NCI-H446 treated with DMSO at 0.1 percent for 48 hours (cell line): ENCODE measurements at regions not wholly inside any gene's neighbourhood (a gene's known extent, or its start where the extent isn't known, plus 50 kb on each side); places are given as distances from the start of the nearest gene placed in this dataset.
"Not testable (repeated sequence)": the region's sequence is repeated elsewhere in the genome, so short reads cannot be mapped to it uniquely, and the experiment has no call there.

Experiments used
- DNase-seq: peaks from one replicate; lab custom pipeline; 2025; lab: John Stamatoyannopoulos, UW

- DNase-seq = no peak
These were observed 564.7 kb upstream of the ACTRT1 start for GRCh38 chrX:128616933-128617332.

GRCh38 chrX:128606817-128607216 lies 554.6 kb upstream of the ACTRT1 start:
- not testable (repeated sequence) for DNase-seq

GRCh38 chrX:128606357-128606756 lies 554.2 kb upstream of the ACTRT1 start:
- DNase-seq = not testable (repeated sequence)

- no peak for DNase-seq
These were observed 549.5 kb upstream of the ACTRT1 start for GRCh38 chrX:128601706-128602105.

GRCh38 chrX:128599632-128600031 lies 547.4 kb upstream of the ACTRT1 start:
- no peak for DNase-seq

GRCh38 chrX:128582036-128582435 lies 529.8 kb upstream of the ACTRT1 start:
- DNase-seq = no peak

GRCh38 chrX:128581615-128582014 lies 529.4 kb upstream of the ACTRT1 start:
- no peak for DNase-seq

- no peak for DNase-seq
These were observed 490.9 kb upstream of the ACTRT1 start for GRCh38 chrX:128543114-128543513.

GRCh38 chrX:128518508-128518907 lies 466.3 kb upstream of the ACTRT1 start:
- DNase-seq = no peak

- DNase-seq = no peak
These were observed 465.5 kb upstream of the ACTRT1 start for GRCh38 chrX:128517691-128518090.

- DNase-seq = no peak
These were observed 452.3 kb upstream of the ACTRT1 start for GRCh38 chrX:128504496-128504895.

GRCh38 chrX:128464116-128464515 lies 411.9 kb upstream of the ACTRT1 start:
- no peak for DNase-seq

- DNase-seq = no peak
These were observed 408.6 kb upstream of the ACTRT1 start for GRCh38 chrX:128460835-128461234.

- DNase-seq = no peak
These were observed 406.7 kb upstream of the ACTRT1 start for GRCh38 chrX:128458888-128459287.

- DNase-seq = no peak
These were observed 405.5 kb upstream of the ACTRT1 start for GRCh38 chrX:128457674-128458073.

GRCh38 chrX:128439159-128439558 lies 387.0 kb upstream of the ACTRT1 start:
- no peak for DNase-seq

- DNase-seq = no peak
These were observed 385.9 kb upstream of the ACTRT1 start for GRCh38 chrX:128438082-128438481.

GRCh38 chrX:128436397-128437103 lies 384.3 kb upstream of the ACTRT1 start:
- no peak for DNase-seq

- DNase-seq = no peak
These were observed 373.3 kb upstream of the ACTRT1 start for GRCh38 chrX:128425546-128425945.

GRCh38 chrX:128408842-128409241 lies 356.6 kb upstream of the ACTRT1 start:
- DNase-seq = no peak

- DNase-seq = no peak
These were observed 344.4 kb upstream of the ACTRT1 start for GRCh38 chrX:128396601-128397000.

- not testable (repeated sequence) for DNase-seq
These were observed 331.6 kb upstream of the ACTRT1 start for GRCh38 chrX:128383846-128384245.

- no peak for DNase-seq
These were observed 313.3 kb upstream of the ACTRT1 start for GRCh38 chrX:128365492-128365891.

GRCh38 chrX:128335671-128336070 lies 283.5 kb upstream of the ACTRT1 start:
- DNase-seq = no peak
